ENCODE measurements at regions not wholly inside any gene's neighbourhood (a gene's known extent, or its start where the extent isn't known, plus 50 kb on each side); places are given as distances from the start of the nearest gene placed in this dataset.
"Not testable (repeated sequence)": the region's sequence is repeated elsewhere in the genome, so short reads cannot be mapped to it uniquely, and the experiment has no call there.

GRCh38 chrX:109880629-109881028 lies 122.3 kb upstream of the TMEM164 start:
- no peak for DNase-seq

GRCh38 chrX:109886122-109886761 lies 116.7 kb upstream of the TMEM164 start:
- DNase-seq: peak in 1 of 2 experiments; percentile 6

- DNase-seq: no peak
Measured at GRCh38 chrX:109889289-109890006, 113.5 kb upstream of the TMEM164 start.

GRCh38 chrX:109890300-109890699 lies 112.6 kb upstream of the TMEM164 start:
- no peak for DNase-seq

- peak in 1 of 2 experiments; percentile 19 for DNase-seq
Measured at GRCh38 chrX:109890910-109891502, 111.9 kb upstream of the TMEM164 start.

GRCh38 chrX:109896024-109896423 lies 106.9 kb upstream of the TMEM164 start:
- not testable (repeated sequence) for DNase-seq

- DNase-seq: no peak
Measured at GRCh38 chrX:109902665-109903064, 100.2 kb upstream of the TMEM164 start.

- no peak for DNase-seq
Measured at GRCh38 chrX:109911046-109911445, 91.9 kb upstream of the TMEM164 start.

GRCh38 chrX:109912993-109913392 lies 89.9 kb upstream of the TMEM164 start:
- DNase-seq: not testable (repeated sequence)

- no peak for DNase-seq
Measured at GRCh38 chrX:109914114-109914849, 88.6 kb upstream of the TMEM164 start.

GRCh38 chrX:109918753-109919152 lies 84.2 kb upstream of the TMEM164 start:
- no peak for DNase-seq

- DNase-seq: no peak
Measured at GRCh38 chrX:109920325-109920724, 82.6 kb upstream of the TMEM164 start.

GRCh38 chrX:109920868-109921267 lies 82.0 kb upstream of the TMEM164 start:
- no peak for DNase-seq

- no peak for DNase-seq
Measured at GRCh38 chrX:109922190-109922589, 80.7 kb upstream of the TMEM164 start.

GRCh38 chrX:109925003-109925402 lies 77.9 kb upstream of the TMEM164 start:
- not testable (repeated sequence) for DNase-seq

- DNase-seq: no peak
Measured at GRCh38 chrX:109925656-109926055, 77.3 kb upstream of the TMEM164 start.

GRCh38 chrX:109926118-109926517 lies 76.8 kb upstream of the TMEM164 start:
- DNase-seq: no peak

GRCh38 chrX:109926743-109927662 lies 75.9 kb upstream of the TMEM164 start:
- DNase-seq: no peak

GRCh38 chrX:109927663-109928273 lies 75.1 kb upstream of the TMEM164 start:
- no peak for DNase-seq

GRCh38 chrX:109928596-109929335 lies 74.1 kb upstream of the TMEM164 start:
- no peak for DNase-seq

GRCh38 chrX:109931677-109932076 lies 71.2 kb upstream of the TMEM164 start:
- DNase-seq: no peak
